ENCODE measurements at regions not wholly inside any gene's neighbourhood (a gene's known extent, or its start where the extent isn't known, plus 50 kb on each side); places are given as distances from the start of the nearest gene placed in this dataset.

DNA sequence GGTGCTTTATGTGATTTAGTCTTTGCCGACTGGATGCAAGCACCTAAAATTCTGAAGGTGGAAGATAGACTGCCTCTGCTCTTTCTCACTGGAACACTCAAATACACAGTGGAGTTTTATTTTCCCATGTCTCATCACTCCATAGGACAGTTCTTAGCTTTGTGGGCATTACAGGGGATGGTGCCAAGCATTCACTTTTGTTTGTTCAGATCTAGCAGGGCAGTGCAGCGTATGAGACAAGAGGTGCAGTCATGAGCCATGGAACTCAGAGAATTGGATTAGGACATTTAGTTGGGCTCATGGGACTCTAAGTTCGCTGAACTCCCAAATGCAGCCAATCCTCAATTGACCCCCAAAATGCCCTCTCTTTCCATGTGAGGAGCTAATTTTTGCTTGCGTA is 1136.9 kb upstream of the PRKX start:
- no peak for DNase-seq (ENCODE audit: low read depth, low spot score)
- no peak overlapping the region for H3K27ac Mint-ChIP-seq (ENCODE audit: unreplicated experiment)
- no peaks in the 10 kb centered on the region for H3K36me3 Mint-ChIP-seq (ENCODE audit: low read depth)
- peaks cover 7% of the 10 kb centered on the region for H3K9me3 Mint-ChIP-seq
- no peaks in the 10 kb centered on the region for H3K4me1 Mint-ChIP-seq
- H3K4me3 Mint-ChIP-seq = no peak overlapping the region
- H3K27me3 Mint-ChIP-seq (ENCODE audit: low read depth) = peaks cover 2% of the 10 kb centered on the region
- TF ChIP-seq, protein P1, sequence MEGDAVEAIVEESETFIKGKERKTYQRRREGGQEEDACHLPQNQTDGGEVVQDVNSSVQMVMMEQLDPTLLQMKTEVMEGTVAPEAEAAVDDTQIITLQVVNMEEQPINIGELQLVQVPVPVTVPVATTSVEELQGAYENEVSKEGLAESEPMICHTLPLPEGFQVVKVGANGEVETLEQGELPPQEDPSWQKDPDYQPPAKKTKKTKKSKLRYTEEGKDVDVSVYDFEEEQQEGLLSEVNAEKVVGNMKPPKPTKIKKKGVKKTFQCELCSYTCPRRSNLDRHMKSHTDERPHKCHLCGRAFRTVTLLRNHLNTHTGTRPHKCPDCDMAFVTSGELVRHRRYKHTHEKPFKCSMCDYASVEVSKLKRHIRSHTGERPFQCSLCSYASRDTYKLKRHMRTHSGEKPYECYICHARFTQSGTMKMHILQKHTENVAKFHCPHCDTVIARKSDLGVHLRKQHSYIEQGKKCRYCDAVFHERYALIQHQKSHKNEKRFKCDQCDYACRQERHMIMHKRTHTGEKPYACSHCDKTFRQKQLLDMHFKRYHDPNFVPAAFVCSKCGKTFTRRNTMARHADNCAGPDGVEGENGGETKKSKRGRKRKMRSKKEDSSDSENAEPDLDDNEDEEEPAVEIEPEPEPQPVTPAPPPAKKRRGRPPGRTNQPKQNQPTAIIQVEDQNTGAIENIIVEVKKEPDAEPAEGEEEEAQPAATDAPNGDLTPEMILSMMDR (conservative IDR thresholded peaks at IDR 0.05) = no peak

DNA sequence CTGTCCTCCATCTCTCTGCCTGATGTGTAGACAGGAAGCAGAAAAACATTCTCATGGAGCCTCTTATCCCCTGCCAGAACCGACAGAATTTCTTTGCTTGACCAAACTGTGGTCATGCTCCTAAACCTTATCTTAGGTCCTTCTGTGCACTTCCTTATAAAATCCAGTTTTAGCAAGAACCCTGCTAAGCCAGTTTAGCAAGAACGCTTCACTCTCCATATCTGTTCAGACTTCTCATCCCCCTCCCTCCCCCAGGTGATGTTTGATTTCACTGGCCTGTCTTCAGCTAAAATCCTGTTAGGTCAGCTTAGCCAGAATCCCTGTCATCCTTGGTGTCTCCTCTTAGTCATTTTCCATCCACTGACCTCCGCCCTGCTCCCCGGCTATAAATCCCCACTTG is 1130.9 kb upstream of the PRKX start:
- H3K27me3 Mint-ChIP-seq (ENCODE audit: low read depth) = peaks cover 2% of the 10 kb centered on the region
- H3K9me3 Mint-ChIP-seq = peaks cover 4% of the 10 kb centered on the region
- H3K4me3 Mint-ChIP-seq = no peak overlapping the region
- no peaks in the 10 kb centered on the region for H3K4me1 Mint-ChIP-seq
- no peaks in the 10 kb centered on the region for H3K36me3 Mint-ChIP-seq (ENCODE audit: low read depth)
- DNase-seq (ENCODE audit: low read depth, low spot score) = no peak
- TF ChIP-seq, protein P1 (conservative IDR thresholded peaks at IDR 0.05) = no peak
- H3K27ac Mint-ChIP-seq (ENCODE audit: unreplicated experiment) = no peak overlapping the region

DNA sequence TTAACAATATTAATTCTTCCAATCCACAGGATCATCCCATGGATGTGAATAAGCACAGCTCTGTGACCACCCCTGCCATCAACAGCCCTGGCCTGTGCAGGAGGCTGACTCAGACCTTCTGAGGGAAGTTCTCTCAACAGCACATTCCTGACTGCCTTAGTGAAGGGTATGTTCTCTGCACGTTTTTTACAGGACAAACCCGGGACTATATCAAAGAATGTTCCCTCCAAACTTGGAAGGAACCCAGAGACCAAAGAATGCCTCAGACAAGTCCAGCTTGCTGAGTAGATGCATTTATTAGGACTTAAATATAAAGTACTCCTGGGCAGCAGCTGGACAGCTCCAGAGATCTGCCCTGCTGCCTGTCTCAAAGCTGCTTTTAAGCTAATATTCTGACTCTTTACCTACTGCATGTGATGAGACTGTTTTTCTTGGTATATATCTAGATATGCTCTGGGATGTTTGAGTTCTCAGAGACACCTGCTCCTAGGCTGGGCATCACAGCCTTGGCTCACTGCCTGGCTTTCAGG is 1127.8 kb upstream of the PRKX start:
- Mint-ChIP-seq H3K4me1 (no peaks in the 10 kb centered on the region), H3K27me3 (ENCODE audit: low read depth) (no peaks in the 10 kb centered on the region), H3K9me3 (no peaks in the 10 kb centered on the region), H3K4me3 (no peak overlapping the region), H3K36me3 (ENCODE audit: low read depth) (no peaks in the 10 kb centered on the region), H3K27ac (ENCODE audit: unreplicated experiment) (no peak overlapping the region)
- TF ChIP-seq, protein P1 (conservative IDR thresholded peaks at IDR 0.05) = no peak
- DNase-seq (ENCODE audit: low read depth, low spot score) = no peak

DNA sequence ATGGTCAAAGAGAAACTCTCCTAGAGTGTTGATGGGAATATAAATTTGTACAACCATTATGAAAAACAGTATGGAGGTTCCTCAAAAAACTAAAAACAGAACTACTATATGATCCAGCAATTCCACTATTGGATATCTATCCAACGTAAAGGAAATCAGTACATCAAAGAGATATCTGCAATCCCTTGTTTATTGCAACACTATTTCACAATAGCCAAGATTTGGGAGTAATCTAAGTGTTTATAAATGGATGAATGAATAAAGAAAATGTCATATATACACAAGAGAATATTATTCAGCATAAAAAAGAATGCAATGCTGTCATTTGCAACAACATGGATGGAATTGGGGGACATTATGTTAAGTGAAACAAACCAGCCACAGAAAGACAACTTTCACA is 1118.1 kb upstream of the PRKX start:
- no peak for DNase-seq (ENCODE audit: low read depth, low spot score)
- no peak overlapping the region for H3K4me3 Mint-ChIP-seq
- H3K27ac Mint-ChIP-seq (ENCODE audit: unreplicated experiment) = no peak overlapping the region
- TF ChIP-seq, protein P1 (conservative IDR thresholded peaks at IDR 0.05) = no peak
- no peaks in the 10 kb centered on the region for H3K4me1 Mint-ChIP-seq
- peaks cover 2% of the 10 kb centered on the region for H3K9me3 Mint-ChIP-seq
- H3K36me3 Mint-ChIP-seq (ENCODE audit: low read depth) = no peaks in the 10 kb centered on the region
- no peaks in the 10 kb centered on the region for H3K27me3 Mint-ChIP-seq (ENCODE audit: low read depth)

DNA sequence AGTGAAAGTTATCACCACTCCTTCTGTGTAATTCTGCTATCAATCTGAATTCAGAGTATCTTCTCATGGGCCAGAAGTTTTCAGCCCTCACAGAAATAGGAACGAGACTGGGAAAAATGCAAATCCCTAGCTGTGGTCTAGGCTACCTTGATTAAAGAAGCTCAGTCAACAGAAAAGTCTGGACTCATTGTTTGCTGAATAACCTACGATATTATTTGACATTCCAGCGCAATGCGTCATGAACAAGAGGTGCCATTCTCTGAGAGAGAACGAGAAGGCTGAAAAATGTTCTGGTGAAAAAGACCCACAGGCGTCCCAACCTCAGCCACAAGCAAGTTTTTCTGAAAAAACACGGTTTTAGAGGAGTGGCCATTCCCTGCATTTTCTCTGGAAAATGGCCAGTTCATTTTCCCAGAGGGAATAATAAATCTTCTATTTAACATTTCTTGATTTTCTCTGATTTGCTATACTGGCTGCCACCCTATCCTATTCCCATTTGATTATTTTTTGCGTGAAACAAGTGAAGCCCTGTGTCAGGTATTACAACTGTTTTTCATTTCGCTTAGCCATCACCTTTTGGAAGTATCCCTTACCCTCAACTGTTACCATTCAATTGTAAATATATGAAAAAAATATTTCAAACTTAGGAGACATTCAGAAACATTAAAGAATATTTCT is 1117.6 kb upstream of the PRKX start:
- DNase-seq (ENCODE audit: low read depth, low spot score) = no peak
- Mint-ChIP-seq H3K4me3 (no peak overlapping the region), H3K4me1 (no peaks in the 10 kb centered on the region), H3K36me3 (ENCODE audit: low read depth) (no peaks in the 10 kb centered on the region), H3K27me3 (ENCODE audit: low read depth) (no peaks in the 10 kb centered on the region), H3K9me3 (peaks cover 2% of the 10 kb centered on the region), H3K27ac (ENCODE audit: unreplicated experiment) (no peak overlapping the region)
- TF ChIP-seq, protein P1 (conservative IDR thresholded peaks at IDR 0.05) = no peak

All from neural crest cell (in vitro differentiated cells).